GM12891 (cell line): ENCODE measurements at regions not wholly inside any gene's neighbourhood (a gene's known extent, or its start where the extent isn't known, plus 50 kb on each side); places are given as distances from the start of the nearest gene placed in this dataset.
"Not testable (repeated sequence)": the region's sequence is repeated elsewhere in the genome, so short reads cannot be mapped to it uniquely, and the experiment has no call there.

Experiments
- DNase-seq: peaks from one replicate; pipeline ENCODE4 v3.0.0; 2011; ENCODE audit warnings: low spot score; ENCODE audit not compliant: insufficient read length
- FAIRE-seq: peaks from 2 replicates; lab custom pipeline; 2011; peaks lifted over from hg19 to GRCh38; lab: Jason Lieb, UNC
- PAX5 ChIP-seq: IDR thresholded peaks from 2 replicates; pipeline ENCODE4 v1.6.1; 2011; ENCODE audit warnings: low read length, moderate library complexity, mild to moderate bottlenecking; ENCODE audit not compliant: insufficient read depth, severe bottlenecking
- POLR2A ChIP-seq: IDR thresholded peaks from 2 replicates; pipeline ENCODE4 v1.6.1; 2011; ENCODE audit warnings: low read depth, low read length, control low read depth
- POLR2AphosphoS5 ChIP-seq: IDR thresholded peaks from 2 replicates; pipeline ENCODE4 v1.6.1; 2011; ENCODE audit warnings: low read depth, low read length, control low read depth
- POU2F2 ChIP-seq: IDR thresholded peaks from 2 replicates; pipeline ENCODE4 v1.6.1; 2011; ENCODE audit warnings: low read depth, mild to moderate bottlenecking, control low read depth, low read length, moderate library complexity
- SPI1 ChIP-seq: IDR thresholded peaks from 2 replicates; pipeline ENCODE4 v1.6.1; 2011; ENCODE audit warnings: low read depth, low read length, control low read depth
- TAF1 ChIP-seq: IDR thresholded peaks from 2 replicates; pipeline ENCODE4 v1.6.1; 2011; ENCODE audit warnings: low read depth, low read length, control low read depth

DNA sequence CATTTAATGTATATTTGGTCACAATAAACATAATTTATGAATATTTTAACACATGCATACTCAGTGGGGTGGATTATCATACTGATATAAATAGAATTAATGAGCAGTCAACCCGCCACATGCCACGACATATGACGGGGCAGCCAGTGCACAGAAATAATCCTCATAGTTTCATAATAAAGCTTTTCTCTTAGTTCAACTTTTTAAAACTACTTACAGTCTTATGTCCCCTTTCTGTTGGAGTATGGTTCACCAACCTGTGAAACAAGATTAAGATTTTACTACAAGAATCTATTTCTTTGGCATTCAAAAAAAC lies 75.6 kb upstream of the ETAA1 start:
- no peak for TF ChIP-seq POU2F2
- TF ChIP-seq SPI1 = no peak
- TF ChIP-seq PAX5 = no peak
- TF ChIP-seq POLR2AphosphoS5 = no peak
- no peak for TF ChIP-seq POLR2A
- no peak for TF ChIP-seq TAF1
- DNase-seq (no peak), FAIRE-seq (no peak)

DNA sequence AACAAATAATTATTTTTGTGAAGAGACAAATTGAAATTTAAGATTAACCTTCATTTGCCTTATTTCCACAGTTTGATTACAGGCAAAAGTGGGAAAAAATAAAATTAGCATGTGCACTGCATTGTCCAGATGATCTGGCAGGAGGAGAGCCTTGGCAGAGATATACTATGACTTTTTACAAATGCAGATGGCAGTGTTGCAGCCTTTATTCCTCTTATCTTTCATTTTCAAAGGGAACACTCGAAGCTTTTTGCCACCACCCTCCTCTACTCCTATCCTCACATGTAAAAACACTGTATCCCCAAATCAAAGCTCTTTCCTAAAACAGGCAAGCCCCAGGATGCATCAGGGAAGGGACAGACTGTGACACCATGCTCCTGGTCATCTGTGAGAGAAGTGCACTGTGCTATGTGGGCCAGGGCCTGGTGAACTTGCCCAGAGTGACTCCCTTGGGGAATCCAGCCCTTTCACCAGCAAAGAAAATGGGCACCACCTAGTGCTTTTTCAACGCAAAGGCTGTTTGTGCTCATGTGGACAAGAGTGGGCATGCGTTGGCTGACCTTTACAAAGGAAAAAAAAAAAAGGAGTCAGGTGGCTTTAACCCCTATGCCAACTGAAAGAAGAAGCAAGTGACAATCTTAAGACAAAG lies 74.7 kb upstream of the ETAA1 start:
- no peak for DNase-seq
- FAIRE-seq = no peak
- TF ChIP-seq POLR2A (no peak), TAF1 (no peak), SPI1 (no peak), POLR2AphosphoS5 (no peak), POU2F2 (no peak), PAX5 (no peak)

- TF ChIP-seq POLR2AphosphoS5 (no peak), POU2F2 (no peak), PAX5 (no peak), POLR2A (no peak), TAF1 (no peak), SPI1 (no peak)
- DNase-seq (no peak), FAIRE-seq (no peak)
Measured at GRCh38 chr2:67323209-67323991, 73.7 kb upstream of the ETAA1 start.

GRCh38 chr2:67329513-67329912 lies 67.6 kb upstream of the ETAA1 start:
- TF ChIP-seq TAF1 = no peak
- TF ChIP-seq SPI1 = no peak
- no peak for TF ChIP-seq POLR2A
- no peak for TF ChIP-seq PAX5
- no peak for TF ChIP-seq POLR2AphosphoS5
- TF ChIP-seq POU2F2 = no peak
- FAIRE-seq (no peak), DNase-seq (no peak)

DNA sequence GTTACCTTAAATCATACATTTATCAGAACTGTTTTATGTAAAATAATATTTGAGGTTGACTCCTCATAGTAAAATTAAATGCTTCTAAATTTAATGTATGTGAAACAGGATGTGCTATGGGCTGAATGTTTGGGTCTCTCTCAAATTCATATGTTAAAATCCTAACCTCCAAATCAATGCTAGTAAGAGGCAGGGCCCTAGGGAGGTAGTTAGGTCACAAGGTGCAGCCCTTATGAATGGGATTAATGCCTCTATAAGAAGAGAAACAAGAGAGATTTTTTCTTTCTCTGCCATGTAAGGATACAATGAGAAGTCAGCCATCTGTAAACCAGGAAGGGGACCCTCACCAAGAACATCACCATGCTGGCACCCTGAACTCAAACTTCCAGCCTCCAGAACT lies 67.2 kb upstream of the ETAA1 start:
- no peak for FAIRE-seq

GRCh38 chr2:67331419-67332086 lies 65.6 kb upstream of the ETAA1 start:
- not testable (repeated sequence) for FAIRE-seq, DNase-seq

More for the DNA sequence above, 67.2 kb upstream of the ETAA1 start:
- no peak for TF ChIP-seq POLR2AphosphoS5
- no peak for TF ChIP-seq POLR2A
- TF ChIP-seq PAX5 = no peak
- TF ChIP-seq TAF1 = no peak
- no peak for TF ChIP-seq POU2F2
- no peak for DNase-seq

GRCh38 chr2:67337903-67338302 lies 59.2 kb upstream of the ETAA1 start:
- DNase-seq (no peak), FAIRE-seq (no peak)
- TF ChIP-seq POLR2AphosphoS5 = no peak
- TF ChIP-seq TAF1 = no peak
- no peak for TF ChIP-seq POU2F2
- no peak for TF ChIP-seq POLR2A
- TF ChIP-seq SPI1 = no peak

DNA sequence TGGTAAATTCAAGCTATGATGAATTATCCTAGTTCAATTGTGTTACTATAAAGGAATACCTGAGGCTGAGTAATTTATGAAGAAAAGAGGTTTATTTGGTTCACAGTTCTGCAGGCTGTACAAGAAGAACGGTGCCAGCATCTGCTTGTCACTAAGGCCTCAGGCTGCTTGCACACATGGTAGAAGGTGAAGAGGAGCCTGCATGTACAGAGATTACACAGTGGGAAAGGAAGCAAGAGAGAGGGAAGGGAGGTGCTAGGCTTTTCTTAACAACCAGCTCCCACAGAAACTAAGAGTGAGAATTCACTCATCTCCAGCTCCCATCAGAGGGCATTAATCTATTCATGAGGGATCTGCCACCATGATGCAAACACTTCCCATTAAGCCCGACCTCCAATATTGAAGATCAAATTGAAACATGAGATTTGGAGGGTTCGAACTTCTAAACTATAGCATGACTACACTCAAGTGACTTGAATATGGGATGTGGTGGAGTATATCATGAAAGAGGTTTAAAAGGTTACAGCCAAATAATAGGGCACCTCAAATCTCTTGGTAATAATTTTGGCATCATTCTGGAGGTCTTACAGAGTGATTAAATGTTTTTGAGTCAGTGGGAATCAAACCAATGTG lies 58.4 kb upstream of the ETAA1 start:
- DNase-seq (no peak), FAIRE-seq (no peak)
- no peak for TF ChIP-seq POLR2AphosphoS5
- no peak for TF ChIP-seq POU2F2
- TF ChIP-seq POLR2A = no peak
- TF ChIP-seq TAF1 = no peak
- no peak for TF ChIP-seq PAX5
- no peak for TF ChIP-seq SPI1

DNA sequence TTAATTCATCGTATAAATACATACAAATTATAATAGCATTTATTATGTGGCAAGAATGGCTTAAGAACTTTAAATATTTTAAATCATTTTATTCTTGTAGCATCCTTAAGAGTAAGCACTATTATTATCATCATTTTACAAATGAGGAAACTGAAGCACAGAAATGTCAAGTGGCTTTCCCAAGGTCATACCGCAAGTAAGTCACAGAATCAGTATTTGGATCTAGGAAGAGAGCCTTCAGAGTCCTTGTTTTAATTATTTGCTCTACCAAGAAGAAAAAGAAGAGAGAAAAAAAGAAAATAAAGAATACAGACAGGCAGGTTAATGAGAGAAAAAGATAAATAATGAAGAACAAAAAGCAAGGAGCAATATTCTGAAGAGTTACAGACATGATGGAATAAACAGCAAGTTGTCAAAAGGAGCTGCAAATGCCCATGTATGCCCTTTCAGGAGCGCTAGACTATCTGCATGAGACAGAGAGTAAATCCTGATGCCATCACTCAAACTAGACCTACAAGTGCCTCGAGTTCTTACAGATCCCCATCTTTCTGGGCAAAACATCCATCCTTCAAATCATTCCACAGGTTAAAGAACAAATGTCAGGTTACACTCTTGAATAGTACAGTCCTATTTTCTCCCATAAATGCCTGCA lies 57.8 kb upstream of the ETAA1 start:
- no peak for TF ChIP-seq POLR2AphosphoS5
- no peak for TF ChIP-seq TAF1
- TF ChIP-seq PAX5 = no peak
- no peak for TF ChIP-seq SPI1
- no peak for DNase-seq
- no peak for FAIRE-seq
